ENCODE measurements at regions not wholly inside any gene's neighbourhood (a gene's known extent, or its start where the extent isn't known, plus 50 kb on each side); places are given as distances from the start of the nearest gene placed in this dataset.
"Not testable (repeated sequence)": the region's sequence is repeated elsewhere in the genome, so short reads cannot be mapped to it uniquely, and the experiment has no call there.

DNA sequence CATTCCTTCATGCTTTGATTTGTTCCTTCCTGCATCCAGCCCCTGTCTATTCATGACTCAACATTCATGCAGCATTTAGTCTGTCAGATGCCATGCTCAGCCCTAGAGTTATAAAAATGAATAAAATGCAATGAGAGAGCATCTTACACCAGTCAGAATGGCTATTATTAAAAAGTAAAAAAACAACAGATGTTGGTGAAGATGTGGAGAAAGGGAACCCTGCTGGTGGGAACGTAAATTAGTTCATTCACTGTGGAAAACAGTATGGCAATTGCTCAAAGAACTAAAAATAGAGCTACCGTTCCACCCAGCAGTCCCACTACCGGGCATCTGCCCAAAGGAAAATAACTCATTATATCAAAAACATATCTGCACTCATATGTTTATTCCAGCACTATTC is 70.0 kb upstream of the GTF3A start:
- DNase-seq (ENCODE audit: insufficient read length, low spot score) (no peak), FAIRE-seq (no peak)
- TF ChIP-seq, protein P1, sequence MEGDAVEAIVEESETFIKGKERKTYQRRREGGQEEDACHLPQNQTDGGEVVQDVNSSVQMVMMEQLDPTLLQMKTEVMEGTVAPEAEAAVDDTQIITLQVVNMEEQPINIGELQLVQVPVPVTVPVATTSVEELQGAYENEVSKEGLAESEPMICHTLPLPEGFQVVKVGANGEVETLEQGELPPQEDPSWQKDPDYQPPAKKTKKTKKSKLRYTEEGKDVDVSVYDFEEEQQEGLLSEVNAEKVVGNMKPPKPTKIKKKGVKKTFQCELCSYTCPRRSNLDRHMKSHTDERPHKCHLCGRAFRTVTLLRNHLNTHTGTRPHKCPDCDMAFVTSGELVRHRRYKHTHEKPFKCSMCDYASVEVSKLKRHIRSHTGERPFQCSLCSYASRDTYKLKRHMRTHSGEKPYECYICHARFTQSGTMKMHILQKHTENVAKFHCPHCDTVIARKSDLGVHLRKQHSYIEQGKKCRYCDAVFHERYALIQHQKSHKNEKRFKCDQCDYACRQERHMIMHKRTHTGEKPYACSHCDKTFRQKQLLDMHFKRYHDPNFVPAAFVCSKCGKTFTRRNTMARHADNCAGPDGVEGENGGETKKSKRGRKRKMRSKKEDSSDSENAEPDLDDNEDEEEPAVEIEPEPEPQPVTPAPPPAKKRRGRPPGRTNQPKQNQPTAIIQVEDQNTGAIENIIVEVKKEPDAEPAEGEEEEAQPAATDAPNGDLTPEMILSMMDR (IDR thresholded peaks at IDR 0.05; ENCODE audit: insufficient read depth, missing control alignments), result no peak

DNA sequence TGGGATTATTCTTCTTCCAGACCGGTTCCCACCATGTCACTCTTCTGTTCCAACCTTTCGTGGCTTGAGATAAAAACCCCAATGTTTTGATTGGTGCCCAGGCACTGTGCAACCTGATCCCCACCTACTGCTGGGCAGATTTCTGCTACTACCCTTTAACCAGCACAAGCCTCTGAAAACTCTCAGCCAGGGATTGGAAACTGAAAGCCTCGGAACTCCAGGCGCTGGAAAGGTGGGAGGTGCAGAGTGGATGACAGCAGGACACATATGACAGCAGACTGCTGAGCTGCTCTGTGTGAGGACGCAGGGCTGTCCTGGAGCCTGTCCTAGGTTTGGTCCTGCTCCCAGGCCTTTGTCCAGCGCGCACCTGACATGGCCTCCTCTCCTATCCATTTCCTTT is 68.5 kb upstream of the GTF3A start:
- TF ChIP-seq, protein P1 (IDR thresholded peaks at IDR 0.05; ENCODE audit: insufficient read depth, missing control alignments), result no peak
- no peak for FAIRE-seq
- DNase-seq (ENCODE audit: insufficient read length, low spot score), result no peak

GRCh38 chr13:27358420-27358819 is 66.0 kb upstream of the GTF3A start:
- FAIRE-seq (no peak), DNase-seq (ENCODE audit: insufficient read length, low spot score) (no peak)
- TF ChIP-seq, protein P1 (IDR thresholded peaks at IDR 0.05; ENCODE audit: insufficient read depth, missing control alignments), result no peak

- DNase-seq (ENCODE audit: insufficient read length, low spot score) (peak; percentile 65), FAIRE-seq (no peak)
- TF ChIP-seq, protein P1 (IDR thresholded peaks at IDR 0.05; ENCODE audit: insufficient read depth, missing control alignments), result peak; percentile 79
Measured at GRCh38 chr13:27359199-27359821, 65.1 kb upstream of the GTF3A start.

GRCh38 chr13:27360562-27360961 is 63.9 kb upstream of the GTF3A start:
- TF ChIP-seq, protein P1 (IDR thresholded peaks at IDR 0.05; ENCODE audit: insufficient read depth, missing control alignments), result no peak
- DNase-seq (ENCODE audit: insufficient read length, low spot score) (no peak), FAIRE-seq (no peak)

DNA sequence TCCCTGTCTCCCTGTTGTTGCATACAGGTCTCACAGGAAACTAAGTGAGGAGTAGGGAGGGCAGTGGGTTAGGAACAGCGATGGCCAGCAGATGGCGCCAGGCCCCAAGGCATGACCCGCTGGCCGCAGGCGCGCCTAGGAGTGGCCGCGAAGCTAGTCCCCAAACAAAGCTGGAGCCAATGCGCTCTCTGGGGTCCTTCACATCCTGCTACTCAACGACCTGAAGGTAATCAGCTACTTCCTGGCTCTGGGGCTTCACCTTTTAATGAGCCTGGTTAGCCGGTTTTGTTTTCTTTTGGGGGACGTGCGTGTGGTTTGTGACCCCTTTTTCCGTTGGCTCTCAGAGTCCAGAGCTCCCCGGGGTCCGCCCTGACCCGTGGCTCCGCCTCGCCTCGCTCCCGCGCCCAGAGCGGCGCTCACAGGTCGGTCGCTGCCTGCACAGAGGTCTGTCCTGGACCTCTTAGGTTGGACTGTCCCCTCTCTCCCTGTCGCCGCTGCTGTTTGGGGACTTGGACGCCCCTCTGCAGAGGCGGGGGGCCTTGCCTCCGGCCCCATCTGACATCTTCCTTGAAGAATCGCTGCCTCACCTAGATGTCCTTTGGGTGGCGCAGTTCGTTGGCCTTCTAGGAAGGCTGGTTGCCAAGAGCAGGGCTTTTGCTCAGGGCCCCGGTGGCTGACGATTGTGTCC is 62.2 kb upstream of the GTF3A start:
- DNase-seq (ENCODE audit: insufficient read length, low spot score) (peak; percentile 93), FAIRE-seq (no peak)

DNA sequence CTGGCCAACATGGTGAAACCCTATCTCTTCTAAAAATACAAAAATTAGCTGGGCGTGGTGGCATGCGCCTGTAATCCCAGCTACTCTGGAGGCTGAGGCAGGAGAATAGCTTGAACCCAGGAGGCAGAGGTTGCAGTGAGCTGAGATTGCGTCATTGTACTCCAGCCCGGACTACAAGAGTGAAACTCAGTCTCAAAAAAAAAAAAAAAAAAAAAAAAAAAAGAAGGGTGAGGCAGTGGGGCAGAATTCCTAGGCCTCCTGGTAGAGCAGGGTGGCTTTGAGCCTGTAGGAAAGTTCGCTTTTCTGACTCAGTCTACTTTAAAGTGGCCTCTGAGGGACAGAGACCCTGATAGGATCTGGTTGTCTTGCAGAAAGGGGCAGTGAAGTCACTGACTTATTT is 60.8 kb upstream of the GTF3A start:
- not testable (repeated sequence) for DNase-seq (ENCODE audit: insufficient read length, low spot score); FAIRE-seq

More for the DNA sequence above, 62.2 kb upstream of the GTF3A start:
- TF ChIP-seq, protein P1 (IDR thresholded peaks at IDR 0.05; ENCODE audit: insufficient read depth, missing control alignments), result peak; percentile 92

Data from D721Med (cell line).